GM18505 (cell line): ENCODE measurements at regions not wholly inside any gene's neighbourhood (a gene's known extent, or its start where the extent isn't known, plus 50 kb on each side); places are given as distances from the start of the nearest gene placed in this dataset.

Source experiments
- ATAC-seq: cut with Tn5 transposase; IDR thresholded peaks from one replicate; pipeline ENCODE4 v1.9.1; 2021; ENCODE audit not compliant: unreplicated experiment
- POLR2A ChIP-seq: IDR thresholded peaks from 4 replicates; pipeline ENCODE4 v1.6.1; 2011; ENCODE audit warnings: borderline replicate concordance; ENCODE audit not compliant: insufficient read depth, insufficient read length; ENCODE audit errors: extremely low read depth

- TF ChIP-seq POLR2A, result no peak
- no peak for ATAC-seq
Observed at GRCh38 chr6:144853603-144854002, 568.5 kb downstream of the UTRN start.

- ATAC-seq, result no peak
- TF ChIP-seq POLR2A, result no peak
Observed at GRCh38 chr6:144854654-144855053, 569.5 kb downstream of the UTRN start.

GRCh38 chr6:144855375-144855774, 570.2 kb downstream of the UTRN start:
- no peak for TF ChIP-seq POLR2A
- no peak for ATAC-seq

DNA sequence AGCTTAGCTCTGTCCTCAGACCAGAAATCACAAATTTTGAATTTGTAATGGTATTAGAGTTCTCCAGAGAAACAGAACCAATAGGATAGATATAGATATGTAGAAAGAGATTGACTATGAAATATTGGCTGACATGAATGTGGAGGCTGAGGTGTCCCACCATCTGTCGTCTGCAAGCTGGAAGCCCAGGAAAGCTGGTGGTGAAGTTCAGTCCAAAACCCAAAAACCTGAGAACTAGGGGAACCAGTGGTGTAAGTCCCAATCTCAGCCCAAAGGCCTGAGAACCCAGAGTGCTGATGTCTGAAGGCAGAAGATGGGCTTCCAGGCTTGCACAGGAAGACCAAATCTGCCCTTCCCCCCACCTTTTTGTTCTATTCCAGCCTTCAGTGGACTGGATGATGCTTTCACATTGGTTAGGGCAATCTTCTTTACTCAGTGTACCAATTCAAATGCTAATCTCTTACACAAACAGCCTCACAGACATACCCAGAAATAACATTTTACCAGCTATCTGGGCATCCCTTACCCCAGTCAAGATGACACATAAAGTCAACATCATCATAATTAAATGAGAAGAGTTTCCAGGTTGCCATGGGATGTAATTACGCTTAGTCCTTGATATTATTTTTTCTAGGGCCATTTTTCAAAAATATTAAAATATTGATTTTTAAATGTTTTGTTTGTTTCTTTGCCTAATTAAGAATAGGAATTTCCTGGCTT, 570.8 kb downstream of the UTRN start:
- TF ChIP-seq POLR2A, result no peak
- no peak for ATAC-seq

GRCh38 chr6:144856622-144857021, 571.5 kb downstream of the UTRN start:
- no peak for ATAC-seq
- TF ChIP-seq POLR2A, result no peak

DNA sequence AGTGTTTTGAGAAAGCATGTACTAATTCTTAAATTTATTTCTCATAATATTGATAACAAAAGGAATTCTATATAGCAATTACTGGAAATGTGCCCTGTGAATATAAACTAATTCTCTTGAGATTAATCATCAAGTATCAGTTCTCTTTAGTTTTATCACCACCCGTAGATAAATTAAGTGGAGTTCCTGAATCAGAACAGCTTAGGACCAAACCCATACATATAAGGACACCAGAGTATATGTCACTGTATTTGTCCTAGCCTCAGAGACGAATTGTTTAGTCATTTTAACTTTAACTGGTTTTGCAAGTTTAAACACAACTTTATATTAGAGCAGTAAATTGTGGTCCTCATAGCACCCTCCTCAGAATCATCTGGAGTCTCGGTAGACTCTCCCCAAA, 572.0 kb downstream of the UTRN start:
- no peak for ATAC-seq
- no peak for TF ChIP-seq POLR2A

GRCh38 chr6:144862769-144863168, 577.6 kb downstream of the UTRN start:
- TF ChIP-seq POLR2A, result no peak
- no peak for ATAC-seq

- TF ChIP-seq POLR2A, result no peak
- no peak for ATAC-seq
Observed at GRCh38 chr6:144867761-144868160, 582.6 kb downstream of the UTRN start.

DNA sequence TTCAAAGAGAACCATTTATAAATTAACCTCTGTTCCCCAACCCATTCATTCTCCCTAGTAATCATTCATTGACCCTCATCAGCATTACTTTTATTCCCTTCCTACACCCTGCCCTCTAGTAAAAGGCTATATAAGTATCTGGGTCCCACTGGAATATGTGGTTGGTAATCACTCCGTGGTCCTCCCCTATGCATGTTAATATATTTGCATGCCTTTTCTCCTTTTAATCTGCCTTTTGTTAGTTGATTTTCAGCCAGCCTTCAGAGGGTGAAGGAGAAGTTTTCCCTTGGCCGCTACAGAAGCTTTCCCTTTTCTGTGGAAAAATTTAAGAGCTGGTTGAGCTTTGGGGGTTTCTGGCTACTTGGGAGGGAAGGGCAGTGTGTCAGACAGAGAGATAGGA, 585.6 kb downstream of the UTRN start:
- no peak for ATAC-seq
- TF ChIP-seq POLR2A, result no peak

DNA sequence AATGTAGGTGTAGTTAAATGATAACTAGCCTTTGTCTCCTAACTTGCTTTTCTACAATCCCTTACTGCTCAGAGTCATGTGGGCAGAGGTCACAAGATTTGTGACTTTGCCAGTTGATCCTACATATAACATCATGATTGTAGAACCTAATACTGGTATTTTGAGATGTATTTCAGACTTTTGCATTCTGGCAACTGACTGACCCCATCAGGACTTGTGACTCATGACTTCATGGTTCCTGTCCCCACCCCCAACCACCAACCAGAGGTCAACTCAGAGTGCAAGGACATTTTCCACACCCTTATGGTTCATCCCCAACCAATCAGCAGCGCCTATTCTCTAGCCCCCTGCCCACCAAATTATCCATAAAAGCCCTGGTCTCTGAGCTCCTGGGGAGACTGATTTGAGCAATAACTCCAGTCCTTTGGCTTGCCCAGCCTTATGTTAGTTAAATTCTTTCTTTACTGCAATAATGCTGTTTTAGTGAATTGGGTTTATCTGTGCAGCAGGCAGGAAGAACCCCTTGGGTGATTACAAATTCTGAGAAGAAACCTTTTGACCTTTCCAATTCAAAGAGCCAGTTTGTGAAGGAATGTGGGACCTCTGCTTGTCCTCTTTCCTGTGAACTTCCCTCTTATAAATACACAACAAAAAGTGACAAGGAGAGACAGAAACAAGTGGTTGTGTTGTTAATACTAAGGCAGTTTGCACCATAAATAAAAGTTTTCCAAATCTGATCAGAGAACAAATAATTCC, 588.7 kb downstream of the UTRN start:
- ATAC-seq, result no peak
- TF ChIP-seq POLR2A, result no peak

- no peak for ATAC-seq
- TF ChIP-seq POLR2A, result no peak
Observed at GRCh38 chr6:144876689-144877088, 591.6 kb downstream of the UTRN start.

GRCh38 chr6:144877118-144877517, 592.0 kb downstream of the UTRN start:
- no peak for ATAC-seq
- no peak for TF ChIP-seq POLR2A

DNA sequence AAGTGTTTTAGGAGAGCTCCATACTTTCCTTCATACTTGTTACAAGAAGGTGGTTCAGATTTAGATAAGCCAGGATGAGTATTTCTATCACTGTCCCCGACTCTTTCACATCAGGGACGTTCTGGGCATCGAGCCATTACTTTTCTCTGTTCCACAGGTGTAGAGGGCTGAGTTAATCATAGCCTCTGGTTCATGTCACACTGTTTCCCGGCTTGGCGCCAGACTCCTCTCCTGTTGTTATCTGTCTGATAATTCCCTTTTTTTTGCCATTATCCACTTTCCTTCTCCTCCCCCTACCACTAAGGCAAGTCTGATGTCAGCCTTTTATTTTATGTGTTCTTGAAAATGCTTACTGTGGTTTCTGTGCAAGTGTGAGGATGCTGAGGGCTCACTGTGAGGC, 593.4 kb downstream of the UTRN start:
- no peak for TF ChIP-seq POLR2A
- no peak for ATAC-seq

DNA sequence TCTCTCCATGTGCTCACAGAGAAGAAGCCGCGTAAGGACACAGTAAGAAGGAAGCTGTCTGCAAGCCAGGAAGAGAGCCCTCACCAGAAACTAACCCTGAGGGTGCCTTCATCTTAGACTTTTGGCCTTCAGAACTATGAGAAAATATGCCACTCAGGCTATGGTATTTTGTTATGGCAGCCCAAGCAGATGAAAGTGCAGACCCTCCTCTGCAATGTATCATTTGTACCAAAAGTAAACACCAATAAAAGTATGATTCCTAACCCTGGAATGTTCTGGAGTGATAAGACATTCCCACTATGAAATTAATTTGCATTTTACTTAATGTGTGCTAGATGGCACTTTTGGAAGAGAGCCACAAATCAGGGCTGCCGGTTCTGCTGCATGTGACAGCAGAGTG, 594.3 kb downstream of the UTRN start:
- no peak for TF ChIP-seq POLR2A
- no peak for ATAC-seq
